Vagina (tissue), 2 donors: ENCODE measurements at regions not wholly inside any gene's neighbourhood (a gene's known extent, or its start where the extent isn't known, plus 50 kb on each side); places are given as distances from the start of the nearest gene placed in this dataset.

Experiments used
- POLR2A ChIP-seq, 2 donors: fragments of 450-650 bp; IDR thresholded peaks; one replicate each; pipeline ENCODE4 v1.6.1; 2017; ENCODE audit warnings: antibody characterized with exemption in 2 of 2, mild to moderate bottlenecking in 2 of 2, moderate library complexity in 2 of 2
- POLR2AphosphoS5 ChIP-seq, 2 donors: sonication (generic); formaldehyde crosslinking; IDR thresholded peaks; one replicate each; pipeline ENCODE4 v1.9.0; 2017; ENCODE audit warnings: antibody characterized with exemption in 2 of 2, mild to moderate bottlenecking in 2 of 2, low read depth in 1 of 2; ENCODE audit not compliant: insufficient read depth in 1 of 2
- TF ChIP-seq, protein P1 (sequence below), 3 experiments: fragments of 450-650 bp in 2 of 3; fragments of 200-600 bp in 1 of 3; sonication (generic) in 1 of 3; IDR thresholded peaks; one replicate each; pipeline ENCODE4 v1.5.1; 2017 to 2019; ENCODE audit warnings: antibody characterized with exemption in 3 of 3, mild to moderate bottlenecking in 2 of 3, moderate library complexity in 2 of 3

DNA sequence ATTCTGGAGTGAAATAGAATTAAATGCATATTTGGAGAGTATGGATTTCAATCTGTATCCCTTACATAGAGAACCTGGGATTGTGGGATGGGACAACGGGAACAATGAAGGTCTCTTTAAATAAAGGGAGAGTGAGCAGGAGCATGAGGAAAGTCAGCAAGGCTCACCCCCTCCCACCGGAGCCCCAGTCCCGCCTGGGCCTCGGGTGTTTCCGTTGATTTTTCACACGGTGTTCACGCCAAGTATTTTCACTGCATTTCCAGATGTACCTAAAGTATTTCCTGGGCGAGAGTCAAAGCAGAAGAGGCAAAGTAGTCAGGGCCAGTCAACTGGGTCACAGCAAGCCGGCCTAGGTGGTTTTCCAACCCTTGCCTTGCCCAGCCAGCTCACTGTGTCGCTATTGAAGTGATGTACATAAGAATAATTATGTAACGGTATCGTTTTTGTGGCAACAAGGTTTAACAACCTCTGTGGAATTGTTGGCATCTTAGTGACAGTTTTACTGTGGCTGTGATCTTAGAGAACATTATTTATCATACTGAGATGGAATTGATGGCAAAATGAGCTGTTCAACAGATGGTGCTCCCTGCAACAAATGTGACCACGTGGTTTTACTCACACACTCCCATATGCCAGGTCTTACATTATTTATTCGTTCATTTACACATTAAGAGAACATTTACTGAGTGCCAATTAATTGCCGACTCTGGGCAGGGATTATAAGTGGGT, 177.3 kb downstream of the ADAMTS15 start:
- no peak for TF ChIP-seq POLR2A (IDR thresholded peaks at IDR 0.05)
- TF ChIP-seq, protein P1, sequence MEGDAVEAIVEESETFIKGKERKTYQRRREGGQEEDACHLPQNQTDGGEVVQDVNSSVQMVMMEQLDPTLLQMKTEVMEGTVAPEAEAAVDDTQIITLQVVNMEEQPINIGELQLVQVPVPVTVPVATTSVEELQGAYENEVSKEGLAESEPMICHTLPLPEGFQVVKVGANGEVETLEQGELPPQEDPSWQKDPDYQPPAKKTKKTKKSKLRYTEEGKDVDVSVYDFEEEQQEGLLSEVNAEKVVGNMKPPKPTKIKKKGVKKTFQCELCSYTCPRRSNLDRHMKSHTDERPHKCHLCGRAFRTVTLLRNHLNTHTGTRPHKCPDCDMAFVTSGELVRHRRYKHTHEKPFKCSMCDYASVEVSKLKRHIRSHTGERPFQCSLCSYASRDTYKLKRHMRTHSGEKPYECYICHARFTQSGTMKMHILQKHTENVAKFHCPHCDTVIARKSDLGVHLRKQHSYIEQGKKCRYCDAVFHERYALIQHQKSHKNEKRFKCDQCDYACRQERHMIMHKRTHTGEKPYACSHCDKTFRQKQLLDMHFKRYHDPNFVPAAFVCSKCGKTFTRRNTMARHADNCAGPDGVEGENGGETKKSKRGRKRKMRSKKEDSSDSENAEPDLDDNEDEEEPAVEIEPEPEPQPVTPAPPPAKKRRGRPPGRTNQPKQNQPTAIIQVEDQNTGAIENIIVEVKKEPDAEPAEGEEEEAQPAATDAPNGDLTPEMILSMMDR (IDR thresholded peaks at IDR 0.05) = no peak
- no peak for TF ChIP-seq POLR2AphosphoS5 (IDR thresholded peaks at IDR 0.05; ENCODE audit: insufficient read depth in 1 of 2, low read depth in 1 of 2)
